ENCODE measurements at regions not wholly inside any gene's neighbourhood (a gene's known extent, or its start where the extent isn't known, plus 50 kb on each side); places are given as distances from the start of the nearest gene placed in this dataset.

- no peak for DNase-seq
Observed at GRCh38 chrX:51798701-51799100, 55.5 kb downstream of the GSPT2 start.

- DNase-seq, result peak; percentile 67
Observed at GRCh38 chrX:51802917-51803688, 59.9 kb downstream of the GSPT2 start.

- DNase-seq, result no peak
Observed at GRCh38 chrX:51803833-51804232, 60.6 kb downstream of the GSPT2 start.

- DNase-seq, result no peak
Observed at GRCh38 chrX:51804741-51805140, 61.5 kb downstream of the GSPT2 start.

- no peak for DNase-seq
Observed at GRCh38 chrX:51813886-51814460, 70.7 kb downstream of the GSPT2 start.

- no peak for DNase-seq
Observed at GRCh38 chrX:51824061-51824460, 69.4 kb upstream of the MAGED1 start.

GRCh38 chrX:51825436-51825835 lies 68.0 kb upstream of the MAGED1 start:
- DNase-seq, result no peak

GRCh38 chrX:51834076-51834475 lies 59.3 kb upstream of the MAGED1 start:
- no peak for DNase-seq

- DNase-seq, result no peak
Observed at GRCh38 chrX:51836823-51837222, 56.6 kb upstream of the MAGED1 start.

GRCh38 chrX:51837451-51837850 lies 56.0 kb upstream of the MAGED1 start:
- no peak for DNase-seq

- no peak for DNase-seq
Observed at GRCh38 chrX:51837921-51838320, 55.5 kb upstream of the MAGED1 start.
